ENCODE measurements at regions not wholly inside any gene's neighbourhood (a gene's known extent, or its start where the extent isn't known, plus 50 kb on each side); places are given as distances from the start of the nearest gene placed in this dataset.
"Not testable (repeated sequence)": the region's sequence is repeated elsewhere in the genome, so short reads cannot be mapped to it uniquely, and the experiment has no call there.

DNA sequence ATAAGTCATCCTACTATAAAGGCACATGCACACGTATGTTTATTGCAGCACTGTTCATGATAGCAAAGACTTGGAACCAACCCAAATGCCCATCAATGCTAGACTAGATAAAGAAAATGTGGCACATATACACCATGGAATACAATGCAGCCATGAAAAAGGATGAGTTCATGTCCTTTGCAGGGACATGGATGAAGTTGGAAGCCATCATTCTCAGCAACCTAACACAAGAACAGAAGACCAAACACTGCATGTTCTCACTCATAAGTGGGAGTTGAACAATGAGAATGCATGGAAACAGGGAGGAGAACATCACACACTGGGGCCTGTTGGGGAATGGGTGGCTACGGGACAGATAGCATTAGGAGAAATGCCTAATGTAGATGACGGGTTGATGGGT lies 110.3 kb upstream of the TGIF2LX start:
- TF ChIP-seq CTCF, POLR2A, POLR2AphosphoS5 (IDR thresholded peaks at IDR 0.05): not testable (repeated sequence)

All from breast epithelium (tissue), 3 donors.